ENCODE measurements at regions not wholly inside any gene's neighbourhood (a gene's known extent, or its start where the extent isn't known, plus 50 kb on each side); places are given as distances from the start of the nearest gene placed in this dataset.

DNA sequence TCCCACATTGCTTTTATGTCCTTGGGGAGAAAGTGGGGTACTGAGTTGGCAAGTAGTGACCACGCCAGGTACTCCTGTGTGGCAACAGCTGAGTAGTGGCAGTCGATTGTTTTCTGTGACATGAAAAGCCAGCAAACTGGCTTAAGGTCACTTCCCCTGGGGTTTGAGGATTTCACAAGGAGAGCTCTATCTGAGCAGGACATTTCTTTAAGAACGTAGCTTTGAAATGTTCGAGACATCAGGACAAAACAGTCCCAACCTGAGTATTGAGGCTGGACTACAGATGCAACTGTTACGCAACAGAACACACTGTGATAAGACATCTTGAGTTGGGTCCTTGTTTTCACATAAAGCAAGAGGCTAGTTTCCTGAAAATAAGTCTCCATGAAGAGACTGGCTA lies 146.7 kb upstream of the KLF14 start:
- 85% methylated on average over 5 of the region's 5 CpGs for WGBS
- Histone ChIP-seq H3K4ac (ENCODE audit: low read depth in 1 of 2, low read length in 2 of 2) (no peak overlapping the region), H4K8ac (ENCODE audit: low read length) (peak overlapping the region; percentile 72)

DNA sequence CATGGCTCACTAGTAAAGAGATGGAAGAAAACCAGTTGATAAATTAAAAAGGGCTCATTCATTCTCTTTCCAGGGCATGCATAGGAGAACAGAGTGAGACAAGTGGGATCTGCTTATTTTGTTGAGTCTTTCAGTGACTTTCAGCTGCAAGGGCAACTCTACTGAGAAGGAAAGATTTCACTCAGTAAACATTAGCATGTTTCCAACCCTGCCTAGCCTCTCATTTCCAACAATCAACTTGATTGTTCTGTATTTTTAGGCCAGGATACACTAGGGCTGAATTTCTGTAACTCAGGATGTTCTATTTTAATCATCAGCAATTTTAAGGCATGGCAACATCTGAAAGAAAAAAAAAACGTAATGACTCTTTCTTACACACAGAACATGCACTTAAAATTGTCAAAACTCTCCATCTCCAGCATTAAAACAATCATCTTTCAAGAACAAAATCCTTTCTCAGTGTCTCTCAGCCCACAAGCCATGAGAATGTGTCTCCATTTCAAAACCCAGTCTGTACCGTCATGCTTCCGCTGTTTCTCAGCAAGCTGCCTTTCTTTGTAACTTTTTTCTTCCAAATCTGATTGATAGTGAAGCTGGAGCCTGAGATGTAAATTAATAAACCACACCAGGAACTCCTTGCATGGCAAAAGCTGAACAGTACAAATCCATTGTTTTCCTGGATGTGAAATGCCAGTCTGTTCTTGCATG lies 147.2 kb upstream of the KLF14 start:
- Histone ChIP-seq H2BK15ac (ENCODE audit: low read depth, poor library complexity, severe bottlenecking) (no peak overlapping the region), H3K23ac (ENCODE audit: low read length in 2 of 2) (no peak overlapping the region), H3K18ac (ENCODE audit: low read depth in 1 of 2, low read length in 2 of 2) (no peak overlapping the region), H3K4ac (ENCODE audit: low read depth in 1 of 2, low read length in 2 of 2) (no peak overlapping the region), H3K36me3 (ENCODE audit: control insufficient read depth in 1 of 2, insufficient read depth in 2 of 2, low read depth in 1 of 2, low read length in 2 of 2) (peaks cover 40 to 96% of the 10 kb centered on the region in 2 experiments), H2BK120ac (ENCODE audit: low read depth, low read length) (no peak overlapping the region), H3K27ac (ENCODE audit: low read length, poor library complexity, severe bottlenecking) (peak overlapping the region; percentile 99), H2BK12ac (ENCODE audit: low read length in 2 of 2) (no peak overlapping the region), H3K4me3 (ENCODE audit: insufficient read depth in 1 of 2, low read depth in 1 of 2, low read length in 2 of 2) (no peak overlapping the region), H3K4me1 (ENCODE audit: control insufficient read depth, insufficient read depth, low read depth, low read length) (peaks cover 28% of the 10 kb centered on the region), H3K27me3 (ENCODE audit: control insufficient read depth in 1 of 2, insufficient read depth in 1 of 2, low read length in 2 of 2) (no peaks in the 10 kb centered on the region), H4K8ac (ENCODE audit: low read length) (no peak overlapping the region), H3K9ac (ENCODE audit: low read length) (peak overlapping the region; percentile 49), H3K4me2 (ENCODE audit: low read length, poor library complexity, severe bottlenecking) (no peak overlapping the region), H2BK5ac (ENCODE audit: low read depth, low read length, poor library complexity, severe bottlenecking) (peak overlapping the region; percentile 32), H2AFZ (ENCODE audit: low read depth, low read length) (no peak overlapping the region), H3K79me1 (replicated peaks; ENCODE audit: low read length, poor library complexity, severe bottlenecking) (peaks cover 2% of the 10 kb centered on the region), H3K14ac (ENCODE audit: low read length in 2 of 2) (no peak overlapping the region), H3K9me3 (ENCODE audit: control insufficient read depth, low read length) (no peaks in the 10 kb centered on the region), H4K91ac (ENCODE audit: low read length) (no peak overlapping the region), H2AK5ac (ENCODE audit: low read length, severe bottlenecking) (no peak overlapping the region)
- WGBS = 72% methylated on average over 3 of the region's 3 CpGs
- DNase-seq = no peak

More for the DNA sequence above, 146.7 kb upstream of the KLF14 start:
- Histone ChIP-seq H4K91ac (ENCODE audit: low read length) (no peak overlapping the region), H3K18ac (ENCODE audit: low read depth in 1 of 2, low read length in 2 of 2) (no peak overlapping the region), H3K79me1 (replicated peaks; ENCODE audit: low read length, poor library complexity, severe bottlenecking) (peaks cover 2% of the 10 kb centered on the region), H2BK120ac (ENCODE audit: low read depth, low read length) (no peak overlapping the region), H2BK5ac (ENCODE audit: low read depth, low read length, poor library complexity, severe bottlenecking) (no peak overlapping the region), H2AFZ (ENCODE audit: low read depth, low read length) (no peak overlapping the region), H2BK12ac (ENCODE audit: low read length in 2 of 2) (no peak overlapping the region), H3K27ac (ENCODE audit: low read length, poor library complexity, severe bottlenecking) (peak overlapping the region; percentile 99), H2AK5ac (ENCODE audit: low read length, severe bottlenecking) (peak overlapping the region; percentile 6), H3K4me3 (ENCODE audit: insufficient read depth in 1 of 2, low read depth in 1 of 2, low read length in 2 of 2) (no peak overlapping the region), H2BK15ac (ENCODE audit: low read depth, poor library complexity, severe bottlenecking) (no peak overlapping the region), H3K36me3 (ENCODE audit: control insufficient read depth in 1 of 2, insufficient read depth in 2 of 2, low read depth in 1 of 2, low read length in 2 of 2) (peaks cover 43 to 96% of the 10 kb centered on the region in 2 experiments), H3K23ac (ENCODE audit: low read length in 2 of 2) (no peak overlapping the region), H3K9me3 (ENCODE audit: control insufficient read depth, low read length) (no peaks in the 10 kb centered on the region), H3K9ac (ENCODE audit: low read length) (peak overlapping the region; percentile 49), H3K27me3 (ENCODE audit: control insufficient read depth in 1 of 2, insufficient read depth in 1 of 2, low read length in 2 of 2) (no peaks in the 10 kb centered on the region), H3K4me2 (ENCODE audit: low read length, poor library complexity, severe bottlenecking) (no peak overlapping the region), H3K4me1 (ENCODE audit: control insufficient read depth, insufficient read depth, low read depth, low read length) (peaks cover 26% of the 10 kb centered on the region), H3K14ac (ENCODE audit: low read length in 2 of 2) (no peak overlapping the region)
- peak; percentile 43 for DNase-seq

DNA sequence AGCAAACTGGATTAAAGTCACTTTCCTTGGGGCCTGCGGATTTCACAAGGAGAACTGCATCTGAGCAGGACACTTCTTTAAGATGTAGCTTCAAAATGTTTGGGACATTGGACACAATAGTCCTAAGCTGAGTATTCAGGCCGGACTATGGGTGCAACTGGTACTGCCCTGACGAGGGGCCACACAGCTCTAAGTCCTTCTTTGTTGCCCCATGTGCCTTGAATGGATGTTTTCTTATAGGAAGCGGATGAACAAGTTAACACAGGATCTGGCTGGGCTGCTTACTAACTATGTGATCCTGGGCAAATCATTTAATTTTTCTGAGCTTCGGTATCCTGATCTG lies 147.8 kb upstream of the KLF14 start:
- H2AFZ ChIP-seq (ENCODE audit: low read depth, low read length) = no peak overlapping the region
- H2AK5ac ChIP-seq (ENCODE audit: low read length, severe bottlenecking) = peak overlapping the region; percentile 61
- H3K4me1 ChIP-seq (ENCODE audit: control insufficient read depth, insufficient read depth, low read depth, low read length) = peaks cover 30% of the 10 kb centered on the region
- H3K27ac ChIP-seq (ENCODE audit: low read length, poor library complexity, severe bottlenecking) = peak overlapping the region; percentile 99
- H3K4me2 ChIP-seq (ENCODE audit: low read length, poor library complexity, severe bottlenecking) = no peak overlapping the region
- peak overlapping the region; percentile 49 for H3K9ac ChIP-seq (ENCODE audit: low read length)
- H4K8ac ChIP-seq (ENCODE audit: low read length) = peak overlapping the region; percentile 32
- H3K36me3 ChIP-seq (ENCODE audit: control insufficient read depth in 1 of 2, insufficient read depth in 2 of 2, low read depth in 1 of 2, low read length in 2 of 2) = peaks cover 43 to 96% of the 10 kb centered on the region in 2 experiments
- H3K18ac ChIP-seq (ENCODE audit: low read depth in 1 of 2, low read length in 2 of 2) = no peak overlapping the region
- no peaks in the 10 kb centered on the region for H3K27me3 ChIP-seq (ENCODE audit: control insufficient read depth in 1 of 2, insufficient read depth in 1 of 2, low read length in 2 of 2)
- H3K4ac ChIP-seq (ENCODE audit: low read depth in 1 of 2, low read length in 2 of 2) = no peak overlapping the region
- no peak overlapping the region for H3K23ac ChIP-seq (ENCODE audit: low read length in 2 of 2)
- no peak for DNase-seq
- H3K9me3 ChIP-seq (ENCODE audit: control insufficient read depth, low read length) = no peaks in the 10 kb centered on the region
- H2BK15ac ChIP-seq (ENCODE audit: low read depth, poor library complexity, severe bottlenecking) = no peak overlapping the region
- 98% methylated on average over 5 of the region's 5 CpGs for WGBS
- H2BK120ac ChIP-seq (ENCODE audit: low read depth, low read length) = no peak overlapping the region
- H3K14ac ChIP-seq (ENCODE audit: low read length in 2 of 2) = no peak overlapping the region
- no peak overlapping the region for H4K91ac ChIP-seq (ENCODE audit: low read length)
- no peak overlapping the region for H2BK5ac ChIP-seq (ENCODE audit: low read depth, low read length, poor library complexity, severe bottlenecking)
- H3K4me3 ChIP-seq (ENCODE audit: insufficient read depth in 1 of 2, low read depth in 1 of 2, low read length in 2 of 2) = no peak overlapping the region
- H2BK12ac ChIP-seq (ENCODE audit: low read length in 2 of 2) = peak overlapping the region in 1 of 2 experiments; percentile 29
- peaks cover 2% of the 10 kb centered on the region for H3K79me1 ChIP-seq (replicated peaks; ENCODE audit: low read length, poor library complexity, severe bottlenecking)

DNA sequence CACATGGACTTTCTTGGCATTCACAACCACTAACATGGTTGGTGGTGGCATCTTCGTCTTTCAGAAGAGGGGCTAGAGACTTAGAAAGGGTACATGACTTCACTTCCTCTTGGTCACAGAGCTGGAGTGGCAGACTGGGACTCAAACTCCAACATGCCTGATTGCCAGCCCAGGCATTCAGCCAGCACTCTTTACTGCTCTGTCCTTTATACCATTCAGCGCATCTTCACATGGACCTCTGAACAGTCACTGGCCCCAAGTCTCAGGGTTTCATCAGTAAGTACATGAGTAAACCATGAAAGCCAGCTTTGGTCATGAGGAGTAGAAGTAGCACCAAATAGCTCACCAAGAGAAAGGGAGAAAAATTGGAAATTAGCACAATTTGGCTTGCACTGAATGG lies 148.4 kb upstream of the KLF14 start:
- DNase-seq = peak; percentile 17
- peak overlapping the region; percentile 49 for H3K9ac ChIP-seq (ENCODE audit: low read length)
- no peaks in the 10 kb centered on the region for H3K27me3 ChIP-seq (ENCODE audit: control insufficient read depth in 1 of 2, insufficient read depth in 1 of 2, low read length in 2 of 2)
- no peak overlapping the region for H3K23ac ChIP-seq (ENCODE audit: low read length in 2 of 2)
- no peak overlapping the region for H3K4me3 ChIP-seq (ENCODE audit: insufficient read depth in 1 of 2, low read depth in 1 of 2, low read length in 2 of 2)
- no peak overlapping the region for H4K91ac ChIP-seq (ENCODE audit: low read length)
- H2AFZ ChIP-seq (ENCODE audit: low read depth, low read length) = no peak overlapping the region
- H3K4ac ChIP-seq (ENCODE audit: low read depth in 1 of 2, low read length in 2 of 2) = no peak overlapping the region
- no peak overlapping the region for H3K18ac ChIP-seq (ENCODE audit: low read depth in 1 of 2, low read length in 2 of 2)
- peak overlapping the region in 1 of 2 experiments; percentile 41 for H2BK12ac ChIP-seq (ENCODE audit: low read length in 2 of 2)
- H3K14ac ChIP-seq (ENCODE audit: low read length in 2 of 2) = no peak overlapping the region
- 100% methylated on average over 2 of the region's 2 CpGs for WGBS
- H2BK5ac ChIP-seq (ENCODE audit: low read depth, low read length, poor library complexity, severe bottlenecking) = no peak overlapping the region
- no peak overlapping the region for H3K4me2 ChIP-seq (ENCODE audit: low read length, poor library complexity, severe bottlenecking)
- H3K4me1 ChIP-seq (ENCODE audit: control insufficient read depth, insufficient read depth, low read depth, low read length) = peaks cover 30% of the 10 kb centered on the region
- no peak overlapping the region for H2BK120ac ChIP-seq (ENCODE audit: low read depth, low read length)
- peaks cover 42 to 96% of the 10 kb centered on the region in 2 experiments for H3K36me3 ChIP-seq (ENCODE audit: control insufficient read depth in 1 of 2, insufficient read depth in 2 of 2, low read depth in 1 of 2, low read length in 2 of 2)
- no peaks in the 10 kb centered on the region for H3K9me3 ChIP-seq (ENCODE audit: control insufficient read depth, low read length)
- H4K8ac ChIP-seq (ENCODE audit: low read length) = peak overlapping the region; percentile 57
- no peak overlapping the region for H2BK15ac ChIP-seq (ENCODE audit: low read depth, poor library complexity, severe bottlenecking)
- H3K79me1 ChIP-seq (replicated peaks; ENCODE audit: low read length, poor library complexity, severe bottlenecking) = peaks cover 2% of the 10 kb centered on the region
- peak overlapping the region; percentile 1 for H2AK5ac ChIP-seq (ENCODE audit: low read length, severe bottlenecking)
- peak overlapping the region; percentile 99 for H3K27ac ChIP-seq (ENCODE audit: low read length, poor library complexity, severe bottlenecking)

All from mesenchymal stem cell (in vitro differentiated cells and primary cell).